Inflammatory macrophage (primary cell): ENCODE measurements at regions not wholly inside any gene's neighbourhood (a gene's known extent, or its start where the extent isn't known, plus 50 kb on each side); places are given as distances from the start of the nearest gene placed in this dataset.

Experiments used
- DNase-seq, 2 donors: peaks; one replicate each; pipeline ENCODE4 v3.0.0-alpha.2; 2020 to 2022

- no peak for DNase-seq
These were observed 78.6 kb downstream of the ZIC5 start for GRCh38 chr13:99892866-99893504.

- no peak for DNase-seq
These were observed 79.4 kb downstream of the ZIC5 start for GRCh38 chr13:99892196-99892613.

- DNase-seq, result no peak
These were observed 84.9 kb downstream of the ZIC5 start for GRCh38 chr13:99886706-99887105.

GRCh38 chr13:99884913-99885312, 86.7 kb downstream of the ZIC5 start:
- DNase-seq, result no peak

- no peak for DNase-seq
These were observed 87.8 kb downstream of the ZIC5 start for GRCh38 chr13:99883805-99884204.

GRCh38 chr13:99878921-99879610, 92.5 kb downstream of the ZIC5 start:
- no peak for DNase-seq

- no peak for DNase-seq
These were observed 94.9 kb downstream of the ZIC5 start for GRCh38 chr13:99876651-99877050.

GRCh38 chr13:99875391-99875790, 96.2 kb downstream of the ZIC5 start:
- DNase-seq, result no peak

GRCh38 chr13:99873832-99874430, 97.6 kb downstream of the ZIC5 start:
- no peak for DNase-seq

- DNase-seq, result no peak
These were observed 98.4 kb downstream of the ZIC5 start for GRCh38 chr13:99873141-99873540.

GRCh38 chr13:99871249-99871898, 100.2 kb downstream of the ZIC5 start:
- no peak for DNase-seq

GRCh38 chr13:99870541-99870940, 101.0 kb downstream of the ZIC5 start:
- no peak for DNase-seq

GRCh38 chr13:99869830-99870229, 101.7 kb downstream of the ZIC5 start:
- no peak for DNase-seq

GRCh38 chr13:99868767-99869166, 102.8 kb downstream of the ZIC5 start:
- no peak for DNase-seq

GRCh38 chr13:99867535-99868257, 103.9 kb downstream of the ZIC5 start:
- DNase-seq, result no peak

- DNase-seq, result no peak
These were observed 104.8 kb downstream of the ZIC5 start for GRCh38 chr13:99866781-99867180.

- DNase-seq, result no peak
These were observed 106.1 kb downstream of the ZIC5 start for GRCh38 chr13:99865420-99865930.

- no peak for DNase-seq
These were observed 107.0 kb downstream of the ZIC5 start for GRCh38 chr13:99864627-99864990.

- no peak for DNase-seq
These were observed 107.6 kb downstream of the ZIC5 start for GRCh38 chr13:99863789-99864626.

- no peak for DNase-seq
These were observed 109.3 kb downstream of the ZIC5 start for GRCh38 chr13:99862244-99862643.

- DNase-seq, result no peak
These were observed 109.8 kb downstream of the ZIC5 start for GRCh38 chr13:99861771-99862170.

GRCh38 chr13:99860745-99861144, 110.8 kb downstream of the ZIC5 start:
- no peak for DNase-seq
